ENCODE measurements at regions not wholly inside any gene's neighbourhood (a gene's known extent, or its start where the extent isn't known, plus 50 kb on each side); places are given as distances from the start of the nearest gene placed in this dataset.
"Not testable (repeated sequence)": the region's sequence is repeated elsewhere in the genome, so short reads cannot be mapped to it uniquely, and the experiment has no call there.

GRCh38 chr2:144622373-144622772, 102.5 kb upstream of the ZEB2 start:
- DNase-seq: not testable (repeated sequence)

- DNase-seq: no peak
Measured at GRCh38 chr2:144621266-144621665, 101.3 kb upstream of the ZEB2 start.

GRCh38 chr2:144619760-144620159, 99.8 kb upstream of the ZEB2 start:
- no peak for DNase-seq

- not testable (repeated sequence) for DNase-seq
Measured at GRCh38 chr2:144617171-144617570, 97.3 kb upstream of the ZEB2 start.

GRCh38 chr2:144615866-144616565, 96.1 kb upstream of the ZEB2 start:
- no peak for DNase-seq

- DNase-seq: no peak
Measured at GRCh38 chr2:144607891-144608521, 88.1 kb upstream of the ZEB2 start.

GRCh38 chr2:144607099-144607498, 87.2 kb upstream of the ZEB2 start:
- DNase-seq: no peak

GRCh38 chr2:144606466-144607095, 86.7 kb upstream of the ZEB2 start:
- DNase-seq: no peak

- no peak for DNase-seq
Measured at GRCh38 chr2:144605231-144605840, 85.4 kb upstream of the ZEB2 start.

- DNase-seq: no peak
Measured at GRCh38 chr2:144603334-144603733, 83.4 kb upstream of the ZEB2 start.

- DNase-seq: no peak
Measured at GRCh38 chr2:144598906-144599305, 79.0 kb upstream of the ZEB2 start.

GRCh38 chr2:144597894-144598593, 78.1 kb upstream of the ZEB2 start:
- no peak for DNase-seq

GRCh38 chr2:144597388-144597787, 77.5 kb upstream of the ZEB2 start:
- no peak for DNase-seq

- peak; percentile 32 for DNase-seq
Measured at GRCh38 chr2:144596073-144596871, 76.4 kb upstream of the ZEB2 start.

GRCh38 chr2:144595686-144596072, 75.8 kb upstream of the ZEB2 start:
- DNase-seq: no peak

GRCh38 chr2:144595279-144595678, 75.4 kb upstream of the ZEB2 start:
- DNase-seq: no peak

- no peak for DNase-seq
Measured at GRCh38 chr2:144593803-144594202, 73.9 kb upstream of the ZEB2 start.

GRCh38 chr2:144592500-144593256, 72.8 kb upstream of the ZEB2 start:
- no peak for DNase-seq

GRCh38 chr2:144587306-144587705, 67.4 kb upstream of the ZEB2 start:
- DNase-seq: no peak

GRCh38 chr2:144586476-144586875, 66.6 kb upstream of the ZEB2 start:
- DNase-seq: no peak

- DNase-seq: no peak
Measured at GRCh38 chr2:144583741-144584453, 64.0 kb upstream of the ZEB2 start.
